ENCODE measurements at regions not wholly inside any gene's neighbourhood (a gene's known extent, or its start where the extent isn't known, plus 50 kb on each side); places are given as distances from the start of the nearest gene placed in this dataset.

DNA sequence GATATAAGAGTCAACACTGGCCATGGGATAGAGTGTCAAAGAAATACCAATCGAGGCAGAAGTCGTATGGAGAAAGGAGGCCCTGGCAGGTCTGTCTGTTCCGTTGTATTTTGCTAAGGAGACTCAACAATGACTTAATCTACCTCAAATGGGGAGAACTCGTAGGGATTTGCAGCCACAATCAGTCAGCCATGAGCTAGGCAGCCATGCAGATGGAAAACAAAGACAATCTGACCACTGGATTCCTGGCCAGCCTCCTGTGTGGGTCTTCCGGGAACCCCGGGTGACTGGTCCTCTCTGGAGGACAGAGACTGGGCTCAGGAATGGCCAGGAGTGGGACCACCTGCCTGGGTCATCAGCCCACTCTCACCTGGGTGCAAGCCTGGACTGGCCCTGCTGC lies 167.8 kb downstream of the ETS2 start:
- TF ChIP-seq, protein P1, sequence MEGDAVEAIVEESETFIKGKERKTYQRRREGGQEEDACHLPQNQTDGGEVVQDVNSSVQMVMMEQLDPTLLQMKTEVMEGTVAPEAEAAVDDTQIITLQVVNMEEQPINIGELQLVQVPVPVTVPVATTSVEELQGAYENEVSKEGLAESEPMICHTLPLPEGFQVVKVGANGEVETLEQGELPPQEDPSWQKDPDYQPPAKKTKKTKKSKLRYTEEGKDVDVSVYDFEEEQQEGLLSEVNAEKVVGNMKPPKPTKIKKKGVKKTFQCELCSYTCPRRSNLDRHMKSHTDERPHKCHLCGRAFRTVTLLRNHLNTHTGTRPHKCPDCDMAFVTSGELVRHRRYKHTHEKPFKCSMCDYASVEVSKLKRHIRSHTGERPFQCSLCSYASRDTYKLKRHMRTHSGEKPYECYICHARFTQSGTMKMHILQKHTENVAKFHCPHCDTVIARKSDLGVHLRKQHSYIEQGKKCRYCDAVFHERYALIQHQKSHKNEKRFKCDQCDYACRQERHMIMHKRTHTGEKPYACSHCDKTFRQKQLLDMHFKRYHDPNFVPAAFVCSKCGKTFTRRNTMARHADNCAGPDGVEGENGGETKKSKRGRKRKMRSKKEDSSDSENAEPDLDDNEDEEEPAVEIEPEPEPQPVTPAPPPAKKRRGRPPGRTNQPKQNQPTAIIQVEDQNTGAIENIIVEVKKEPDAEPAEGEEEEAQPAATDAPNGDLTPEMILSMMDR (IDR thresholded peaks at IDR 0.05): no peak
- no peak for TF ChIP-seq POLR2AphosphoS5 (IDR thresholded peaks at IDR 0.05; ENCODE audit: low read depth, low read length)
